Left forelimb (tissue), 1 donor: ENCODE measurements at regions not wholly inside any gene's neighbourhood (a gene's known extent, or its start where the extent isn't known, plus 50 kb on each side); places are given as distances from the start of the nearest gene placed in this dataset.
A peak's percentile ranks its signal among the peaks of the same experiment; 100 is the strongest.
"Not testable (repeated sequence)": the region's sequence is repeated elsewhere in the genome, so short reads cannot be mapped to it uniquely, and the experiment has no call there.

ENCODE experiments used
- DNase-seq: peaks from one replicate; pipeline ENCODE4 v3.0.0-alpha.2; 2018; ENCODE audit warnings: low spot score

DNA sequence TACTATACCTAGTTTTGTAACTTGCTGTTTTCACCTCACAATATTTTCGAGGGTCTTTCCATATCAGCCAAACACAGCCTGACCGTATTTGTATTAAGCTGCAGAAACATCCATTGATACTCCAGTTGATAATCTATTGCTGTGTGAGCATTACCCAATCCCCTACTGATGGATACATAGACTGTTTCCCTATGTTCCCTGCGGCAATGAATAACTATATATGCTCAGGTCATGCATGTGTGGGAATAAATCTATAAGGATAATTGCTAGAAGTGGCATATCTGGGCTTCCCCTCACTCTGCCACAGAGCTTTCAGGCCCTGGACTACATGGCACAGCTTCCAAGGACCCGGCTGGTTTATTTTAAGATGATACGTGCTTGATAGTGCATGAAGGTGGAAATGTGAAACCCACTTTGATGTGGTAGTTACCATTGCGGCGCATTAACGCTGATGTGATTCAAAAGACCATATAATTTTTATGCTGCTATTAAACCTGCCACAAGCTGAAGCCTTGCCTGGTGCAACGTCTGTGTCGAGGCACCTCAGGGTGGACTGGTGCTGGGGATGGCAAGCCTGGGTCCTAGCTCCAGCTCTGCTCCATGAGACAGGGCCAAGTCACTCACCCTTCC, 81.4 kb upstream of the KCNK12 start:
- DNase-seq = no peak

DNA sequence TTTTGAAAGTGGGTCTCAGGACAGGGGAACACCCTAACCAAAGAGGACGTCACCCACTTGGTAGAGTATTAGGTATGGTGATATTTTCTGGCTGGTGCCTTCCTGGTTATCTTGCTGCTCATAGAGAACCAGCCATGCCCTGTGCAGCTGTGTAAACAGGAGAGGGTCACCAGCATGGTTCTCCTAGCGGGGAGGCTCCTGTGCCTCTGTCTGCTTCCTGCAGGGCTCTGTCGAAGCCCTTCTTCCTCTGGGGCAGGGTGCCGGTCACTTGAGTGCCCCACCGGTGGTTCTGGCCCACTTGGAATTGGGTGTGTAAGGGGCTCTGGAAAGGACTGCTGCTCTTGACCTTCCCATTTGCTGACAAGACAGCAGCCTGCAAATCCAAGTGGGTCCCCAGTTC, 80.5 kb upstream of the KCNK12 start:
- DNase-seq = no peak

DNA sequence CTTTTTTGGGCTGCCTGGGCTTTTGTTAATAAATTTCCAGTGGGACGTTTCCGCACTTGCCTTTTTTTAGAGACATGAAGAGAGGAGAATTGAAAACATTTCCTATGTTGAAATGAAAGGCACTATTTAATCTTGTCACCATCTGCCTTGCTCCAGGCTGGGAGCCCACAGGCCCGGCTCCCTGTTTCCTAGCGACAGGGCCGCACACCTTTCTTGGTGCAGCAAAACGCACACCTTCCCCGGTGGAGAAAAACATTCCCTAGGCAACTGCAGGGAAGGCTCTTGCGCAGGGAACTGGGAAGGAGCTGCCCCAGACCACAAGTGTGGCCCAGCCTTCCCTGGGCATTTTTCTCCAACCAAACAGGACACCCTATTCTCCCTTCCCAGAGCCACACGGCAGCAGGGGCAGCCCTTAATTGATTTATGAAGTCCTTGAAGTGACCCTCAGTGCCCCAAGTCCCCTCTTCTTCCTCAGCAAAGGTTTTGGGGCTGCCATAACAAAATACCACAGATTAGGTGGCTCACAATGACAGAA, 79.3 kb upstream of the KCNK12 start:
- no peak for DNase-seq

DNA sequence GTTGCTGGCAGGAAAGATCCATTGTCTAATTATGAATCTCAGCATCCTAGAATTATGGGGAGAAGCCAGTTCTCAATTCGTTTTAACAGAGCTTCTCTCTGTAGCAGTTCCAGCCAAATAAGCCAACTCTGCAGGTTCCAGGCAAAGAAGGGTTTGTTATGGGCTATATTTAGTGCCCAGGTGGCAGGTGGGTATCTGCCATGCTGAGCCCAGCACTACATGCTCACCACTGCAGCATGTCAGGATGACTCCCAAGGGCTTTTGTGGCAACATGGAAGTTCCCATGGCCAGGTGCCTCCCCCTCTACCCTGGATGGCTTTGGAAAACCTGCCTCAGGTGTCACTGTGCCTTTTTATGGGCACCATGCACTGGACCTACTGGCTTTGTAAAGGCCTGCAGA, 74.5 kb upstream of the KCNK12 start:
- no peak for DNase-seq

DNA sequence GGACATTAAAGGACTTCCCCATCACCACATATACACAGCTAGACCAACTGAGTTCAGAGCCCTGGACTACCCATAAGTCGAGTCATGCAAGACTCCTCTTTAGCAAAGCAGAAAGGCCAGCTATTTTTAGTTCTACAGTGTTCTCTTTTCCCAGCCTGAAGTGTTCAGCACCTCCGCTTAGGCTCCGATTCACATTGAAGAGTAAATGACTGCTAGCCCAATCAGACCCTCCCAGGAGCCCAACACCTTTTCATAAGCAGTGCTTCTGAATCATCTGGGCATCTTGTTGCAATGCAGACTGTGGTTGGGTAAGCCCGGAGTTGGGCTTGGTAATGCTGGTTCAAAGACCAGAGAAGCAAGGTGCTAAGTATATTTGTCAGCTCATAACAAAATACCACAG, 73.6 kb upstream of the KCNK12 start:
- no peak for DNase-seq

DNA sequence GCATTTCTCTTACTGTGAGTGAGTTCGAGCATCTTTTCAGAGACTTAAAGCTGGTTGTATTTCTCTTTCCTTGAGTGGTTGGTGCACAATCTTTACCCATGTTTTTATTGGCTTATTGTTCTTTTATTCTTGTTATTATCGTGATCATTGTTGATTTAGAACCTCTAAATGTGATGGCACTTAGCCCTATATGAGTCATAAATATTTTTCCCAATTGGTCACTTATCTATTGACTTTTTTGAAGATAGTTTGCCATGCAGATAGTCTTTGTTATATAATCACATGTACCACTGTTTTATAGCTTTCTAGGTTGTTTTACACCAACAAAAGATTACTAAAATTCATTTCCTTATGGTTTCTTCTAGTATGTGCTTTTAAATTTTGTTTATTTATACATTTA, 70.6 kb upstream of the KCNK12 start:
- DNase-seq = no peak

DNA sequence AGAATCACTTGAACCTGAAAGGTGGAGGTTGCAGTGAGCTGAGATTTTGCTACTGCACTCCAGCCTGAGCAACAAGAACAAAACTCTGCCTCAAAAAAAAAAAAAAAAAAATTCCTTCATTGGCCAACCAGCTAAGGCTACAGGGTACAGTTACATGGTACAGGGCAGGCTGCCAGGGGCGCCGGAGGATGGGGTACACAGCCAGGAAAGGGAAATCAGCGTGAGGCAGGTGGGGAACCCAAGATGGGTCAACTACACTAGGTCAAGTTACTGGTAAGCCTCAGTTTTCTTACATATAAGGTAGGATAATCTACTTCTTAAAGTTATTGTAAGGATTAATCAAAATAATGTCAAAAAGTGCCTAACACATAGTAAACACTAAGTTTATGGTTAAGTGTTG, 69.6 kb upstream of the KCNK12 start:
- DNase-seq = peak; percentile 17

DNA sequence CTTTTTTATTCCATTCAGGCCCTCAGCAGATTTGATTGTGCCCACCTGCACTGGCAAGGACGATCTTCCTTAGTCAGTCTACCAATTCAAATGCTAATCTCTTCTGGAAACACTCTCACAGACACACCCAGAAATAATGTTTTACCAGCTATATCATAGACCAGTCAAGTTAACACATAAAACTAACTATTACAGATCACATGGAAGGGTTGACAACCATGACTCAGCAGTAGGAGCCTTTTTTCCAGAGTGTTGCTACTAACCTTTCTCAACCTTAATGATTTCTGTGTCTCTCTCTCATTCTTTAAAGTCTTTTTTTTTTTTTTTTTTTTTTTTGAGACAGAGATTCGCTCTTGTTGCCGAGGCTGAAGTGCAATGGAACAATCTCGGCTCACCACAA, 68.7 kb upstream of the KCNK12 start:
- no peak for DNase-seq

DNA sequence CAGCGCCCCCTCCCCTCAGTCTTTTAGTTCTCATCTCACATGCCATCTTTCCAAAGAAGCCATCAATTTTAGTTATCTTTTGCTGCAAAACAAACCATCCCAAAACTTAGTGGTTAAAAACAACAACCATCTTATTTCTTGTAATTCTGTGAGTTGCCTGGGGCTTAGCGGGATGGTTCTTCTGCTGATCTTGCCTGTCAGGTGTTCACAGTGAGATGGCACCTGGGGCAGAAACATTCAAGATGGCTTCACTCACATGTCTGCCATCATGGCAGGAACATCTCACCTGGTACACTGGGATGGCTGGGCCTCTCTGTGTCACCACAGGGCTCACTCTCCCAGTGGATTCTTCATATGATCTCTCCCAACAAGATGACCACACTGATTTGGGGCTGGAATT, 67.6 kb upstream of the KCNK12 start:
- peak; percentile 11 for DNase-seq

DNA sequence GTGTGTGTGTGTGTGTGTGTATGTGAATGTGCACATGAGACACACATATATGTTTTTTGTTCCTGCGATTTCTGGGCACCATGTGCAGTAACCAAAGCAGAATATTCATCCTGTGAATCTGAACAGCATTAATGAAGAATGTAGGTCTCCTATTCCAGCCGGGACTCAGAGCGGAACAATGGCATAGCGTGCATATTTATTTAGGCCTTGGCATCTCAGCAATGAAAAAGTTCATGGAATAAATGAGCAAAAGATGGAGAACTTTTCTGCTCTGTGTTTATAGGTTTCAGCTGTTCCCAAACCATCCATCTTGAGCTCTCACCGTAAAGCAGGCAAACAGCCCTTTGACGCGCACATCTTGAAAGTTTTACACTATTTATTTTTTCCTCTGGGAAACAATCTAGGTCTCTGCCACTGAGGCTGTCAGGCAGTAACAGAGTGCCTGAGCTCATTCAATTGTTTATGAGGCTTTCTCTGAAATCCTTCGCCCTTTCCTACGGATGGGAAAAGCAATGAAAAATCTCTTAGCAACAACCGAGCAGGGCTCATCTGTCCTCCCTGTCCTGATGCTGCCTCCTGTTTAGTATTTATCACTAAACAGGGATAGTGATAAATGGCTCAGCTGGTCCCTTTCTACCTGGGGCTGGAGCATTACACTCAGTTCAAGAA, 65.9 kb upstream of the KCNK12 start:
- DNase-seq = peak; percentile 62

DNA sequence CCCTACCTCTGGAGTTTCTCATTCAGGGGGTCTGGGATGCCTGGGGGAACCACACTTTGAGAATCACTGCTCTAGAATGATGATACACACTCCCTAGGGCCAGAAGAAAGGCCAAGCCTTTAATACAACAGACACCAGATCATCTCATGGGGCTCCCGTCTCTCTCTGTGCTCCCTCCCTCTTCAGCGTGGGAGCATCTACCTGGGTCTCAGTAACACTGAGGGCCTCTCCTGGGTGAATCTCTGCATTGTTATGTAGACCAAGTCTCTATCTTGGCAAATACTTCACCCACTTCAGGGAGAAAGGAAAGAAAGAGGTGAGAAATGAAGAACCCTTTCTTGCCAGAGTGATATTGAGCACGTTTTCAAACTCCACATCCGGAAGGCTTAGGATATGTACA, 65.4 kb upstream of the KCNK12 start:
- peak; percentile 12 for DNase-seq

DNA sequence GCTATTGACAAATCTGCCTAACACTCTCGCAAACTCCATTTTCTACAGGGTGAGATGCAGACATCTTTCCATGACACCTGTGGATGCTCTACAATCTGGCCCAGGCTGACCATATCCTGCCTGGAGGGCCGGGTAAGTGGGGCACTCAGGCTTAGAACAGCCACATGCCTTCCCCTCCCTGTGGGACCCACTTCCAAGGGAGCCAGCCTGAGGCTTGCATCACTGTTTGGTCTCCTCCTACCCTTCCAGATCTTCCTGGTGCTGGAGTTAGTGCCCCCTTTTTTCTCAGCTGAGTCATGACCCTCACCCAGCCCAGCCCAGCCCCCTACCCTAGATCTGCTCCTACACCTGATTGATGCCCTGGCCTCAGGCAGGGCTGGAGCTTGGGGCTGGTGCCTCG, 62.0 kb upstream of the KCNK12 start:
- DNase-seq = peak; percentile 23

DNA sequence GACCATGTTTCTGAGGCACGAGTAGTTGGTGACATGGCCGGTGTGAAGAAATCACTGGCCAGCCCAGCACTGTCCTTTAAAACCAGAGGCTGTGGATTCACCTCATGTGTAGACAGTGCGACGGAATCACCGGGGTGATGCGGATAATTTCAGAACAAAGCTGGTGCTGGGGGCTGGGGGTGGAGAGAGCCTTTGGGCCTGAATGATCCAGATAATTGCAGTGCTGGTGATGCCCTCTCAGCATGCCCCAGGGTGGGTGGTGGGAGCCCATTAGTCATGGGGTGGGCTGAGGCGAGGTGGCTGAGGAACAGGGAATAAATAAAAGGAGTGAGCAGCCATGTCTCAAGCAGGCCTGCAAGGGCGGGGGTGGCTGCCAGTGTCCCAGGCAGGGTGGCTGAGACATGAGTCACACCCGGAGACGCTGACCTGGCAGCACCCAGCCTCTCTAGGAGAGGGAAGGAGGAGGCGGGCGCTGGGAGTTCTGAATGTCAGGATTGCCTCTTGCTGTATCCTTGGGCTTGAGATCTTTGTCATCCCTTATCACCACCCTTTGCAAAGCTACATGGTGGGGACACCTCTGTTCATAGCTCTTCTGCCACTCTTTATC, 61.1 kb upstream of the KCNK12 start:
- DNase-seq = peak; percentile 52

DNA sequence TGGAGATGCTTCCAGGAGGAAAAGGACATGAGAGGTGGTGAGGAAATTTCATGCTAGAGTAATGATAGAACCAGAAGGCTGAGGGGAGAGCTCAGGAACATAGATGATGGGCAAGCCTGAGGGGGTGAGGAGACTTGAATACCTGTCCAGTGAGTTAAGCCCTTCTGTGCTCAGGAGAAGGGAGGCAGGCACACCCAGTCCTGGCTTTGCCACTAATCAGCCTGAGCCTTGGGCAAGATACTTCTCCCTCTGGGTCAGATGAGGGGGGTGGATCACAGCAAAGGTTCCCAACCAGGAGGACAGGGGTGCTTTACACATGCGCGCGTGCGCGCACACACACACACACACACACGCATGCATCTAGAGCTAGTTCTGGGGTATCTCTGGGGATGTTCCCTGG, 60.5 kb upstream of the KCNK12 start:
- peak; percentile 28 for DNase-seq

DNA sequence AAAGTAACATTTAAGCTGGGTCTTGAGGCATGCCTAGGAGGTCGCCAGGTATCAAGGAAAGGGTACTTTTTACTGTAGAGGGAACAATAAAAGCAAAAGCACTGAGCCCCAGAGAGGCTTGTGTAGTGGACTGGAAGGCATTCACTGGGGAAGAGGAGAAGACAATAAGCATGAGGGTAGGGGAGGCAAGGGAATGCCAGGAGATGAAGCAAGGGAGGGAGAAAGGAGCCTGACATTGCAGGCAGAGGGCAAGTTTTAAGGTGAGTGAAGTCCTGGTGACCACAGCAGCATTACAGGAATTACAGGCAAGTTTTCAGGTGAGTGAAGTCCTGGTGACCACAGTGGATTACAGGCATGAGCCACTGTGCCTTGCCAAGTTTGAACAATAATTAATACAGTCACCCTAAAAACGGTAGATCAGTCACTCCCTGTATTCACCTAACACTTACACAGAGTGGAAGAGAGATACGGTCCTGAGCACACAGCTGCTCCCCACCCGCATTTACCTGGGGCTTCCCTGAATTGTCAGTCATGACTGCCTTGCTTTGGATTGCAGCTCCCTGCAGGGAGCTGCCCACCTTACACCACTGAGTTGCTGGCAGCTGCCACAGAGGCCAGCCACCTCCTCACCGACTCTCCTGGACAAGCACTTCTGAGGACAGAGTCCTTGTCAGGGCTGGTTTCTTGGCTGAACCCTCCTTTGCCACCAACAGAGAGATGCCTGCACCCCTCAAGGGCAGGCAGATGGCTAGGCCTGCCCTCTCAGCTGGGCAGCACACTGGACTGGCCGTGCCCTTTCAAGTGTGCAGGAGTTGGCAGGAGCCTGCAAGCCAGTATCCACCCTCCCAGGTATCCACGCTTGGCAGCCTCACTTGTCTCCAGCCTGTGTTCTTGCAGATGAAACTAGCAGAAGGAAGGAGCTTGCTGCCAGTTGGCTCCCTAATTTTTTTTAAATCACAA, 59.0 kb upstream of the KCNK12 start:
- DNase-seq = peak; percentile 33

DNA sequence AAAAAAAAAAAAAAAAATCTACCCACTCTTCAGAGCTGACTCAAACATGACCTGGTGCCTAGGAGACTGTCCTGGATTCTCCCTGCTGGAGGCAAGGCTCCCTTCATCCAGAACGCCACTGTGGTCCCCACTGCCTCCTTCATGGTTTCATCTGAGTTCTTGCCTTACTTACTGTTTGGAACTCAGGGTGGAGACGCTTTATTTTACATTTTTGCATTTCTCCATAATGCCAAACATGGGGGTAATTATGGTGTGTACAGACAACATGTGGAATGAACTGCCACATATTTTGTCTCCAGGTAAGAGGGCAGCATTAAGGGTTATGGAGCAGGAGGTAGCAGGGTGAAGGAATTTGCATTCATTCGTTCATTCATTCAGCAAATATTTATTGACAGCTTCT, 58.1 kb upstream of the KCNK12 start:
- no peak for DNase-seq

DNA sequence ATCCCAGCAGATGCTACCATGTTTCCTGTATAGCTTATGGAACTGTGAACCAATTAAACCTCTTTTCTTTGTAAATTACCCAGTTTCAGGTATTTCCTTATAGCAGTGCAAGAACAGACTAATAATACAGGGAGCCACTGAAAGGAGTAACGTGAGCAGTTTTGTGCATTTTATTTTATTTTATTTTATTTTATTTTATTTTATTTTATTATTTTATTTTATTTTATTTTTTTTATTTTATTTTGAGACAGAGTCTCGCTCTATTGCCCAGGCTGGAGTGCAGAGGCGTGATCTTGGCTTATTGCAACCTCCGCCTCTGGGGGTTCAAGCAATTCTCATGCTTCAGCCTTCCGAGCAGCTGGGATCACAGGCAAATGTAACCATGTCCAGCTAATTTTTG, 55.9 kb upstream of the KCNK12 start:
- DNase-seq = peak; percentile 12

DNA sequence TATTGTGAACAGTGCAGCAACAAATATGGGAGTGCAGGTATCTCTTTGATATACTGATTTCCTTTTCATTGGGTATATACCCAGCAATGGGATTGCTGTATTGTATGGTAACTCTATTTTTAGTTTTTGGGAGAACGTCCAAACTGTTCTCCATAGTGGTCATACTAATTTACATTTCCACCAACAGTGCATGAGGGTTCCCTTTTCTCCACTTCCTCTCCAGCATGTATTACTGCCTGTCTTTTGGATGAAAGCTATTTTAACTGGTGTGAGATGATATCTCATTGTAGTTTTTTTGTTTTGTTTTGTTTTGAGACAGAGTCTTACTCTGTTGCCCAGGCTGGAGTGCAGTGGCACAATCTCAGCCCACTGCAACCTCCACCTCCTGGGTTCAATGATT, 52.4 kb upstream of the KCNK12 start:
- DNase-seq = not testable (repeated sequence)

DNA sequence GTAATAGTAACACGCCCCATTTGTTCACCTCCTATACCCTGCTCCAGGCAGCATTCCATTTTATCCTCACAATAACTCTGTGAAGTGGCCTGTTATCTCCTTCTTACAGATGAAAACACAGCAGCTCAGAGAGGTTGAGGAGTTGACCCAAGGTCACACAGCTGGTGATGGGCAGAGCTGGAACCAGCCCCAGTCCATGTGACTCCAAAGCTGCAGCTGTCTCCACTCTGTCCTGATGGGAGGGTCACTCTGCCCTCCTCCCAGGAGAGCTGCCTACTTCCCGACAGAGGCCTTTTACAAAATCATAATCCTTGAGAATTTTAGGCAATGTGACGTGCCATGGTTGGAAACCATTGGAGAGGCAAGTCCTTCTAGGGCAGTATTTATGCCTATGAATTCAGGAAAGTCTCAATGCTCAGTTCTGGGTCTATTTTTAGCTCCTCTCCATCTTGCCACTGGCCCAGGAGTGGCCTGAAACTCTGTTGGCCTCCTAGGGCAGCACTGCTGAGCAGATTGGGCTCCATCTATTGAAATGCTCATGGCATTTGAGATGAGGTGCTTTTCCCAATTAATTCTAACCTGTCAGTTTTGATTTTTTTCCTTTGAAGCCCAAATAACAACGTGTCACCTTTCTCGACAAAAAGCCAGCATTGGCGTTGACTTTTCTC, 50.1 kb upstream of the KCNK12 start:
- DNase-seq = peak; percentile 14
